HG02884 (cell line): ENCODE measurements at regions not wholly inside any gene's neighbourhood (a gene's known extent, or its start where the extent isn't known, plus 50 kb on each side); places are given as distances from the start of the nearest gene placed in this dataset.

Experiments
- ATAC-seq: cut with Tn5 transposase; IDR thresholded peaks from one replicate; pipeline ENCODE4 v1.9.1; 2021; ENCODE audit warnings: mild to moderate bottlenecking, moderate library complexity; ENCODE audit not compliant: unreplicated experiment

DNA sequence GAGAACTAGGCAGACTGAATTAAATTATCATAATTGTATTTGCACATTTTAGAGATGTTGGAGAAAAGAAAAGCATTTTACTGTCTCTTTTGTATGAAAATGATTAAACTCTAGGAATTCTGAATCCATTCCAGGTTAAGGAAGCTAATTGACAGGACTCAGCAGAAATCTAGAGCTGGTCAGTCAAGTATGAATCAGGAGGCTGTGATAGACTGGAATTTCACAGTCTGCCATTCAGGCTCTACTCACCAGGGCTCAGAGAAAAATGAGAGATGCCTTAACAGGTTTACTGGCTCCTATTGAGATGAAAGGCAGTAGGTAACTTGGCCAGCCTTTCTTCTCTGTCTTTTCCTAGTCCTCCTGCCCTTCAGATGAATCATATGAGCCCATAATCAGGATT, 693.9 kb upstream of the CHORDC1 start:
- no peak for ATAC-seq

- ATAC-seq, result no peak
These were observed 690.4 kb upstream of the CHORDC1 start for GRCh38 chr11:90913131-90913668.

DNA sequence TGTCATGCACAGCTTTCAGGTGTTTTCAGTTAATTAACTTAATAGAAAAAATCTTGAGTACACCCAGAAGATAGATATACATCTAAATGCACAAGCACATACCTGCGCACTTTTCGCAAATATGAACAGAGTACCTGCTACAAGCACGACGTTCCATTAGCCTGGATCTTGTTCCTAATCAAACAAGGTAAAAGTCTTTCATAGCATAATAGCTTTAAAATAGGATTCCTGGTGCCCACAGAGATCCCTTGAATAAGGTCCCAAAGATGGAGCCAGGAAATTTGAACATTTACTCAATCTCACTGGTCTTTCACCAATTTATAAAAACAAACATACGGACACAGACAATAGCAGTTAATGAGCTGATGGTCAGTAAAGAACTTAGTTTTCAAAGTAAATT, 689.8 kb upstream of the CHORDC1 start:
- ATAC-seq, result no peak

DNA sequence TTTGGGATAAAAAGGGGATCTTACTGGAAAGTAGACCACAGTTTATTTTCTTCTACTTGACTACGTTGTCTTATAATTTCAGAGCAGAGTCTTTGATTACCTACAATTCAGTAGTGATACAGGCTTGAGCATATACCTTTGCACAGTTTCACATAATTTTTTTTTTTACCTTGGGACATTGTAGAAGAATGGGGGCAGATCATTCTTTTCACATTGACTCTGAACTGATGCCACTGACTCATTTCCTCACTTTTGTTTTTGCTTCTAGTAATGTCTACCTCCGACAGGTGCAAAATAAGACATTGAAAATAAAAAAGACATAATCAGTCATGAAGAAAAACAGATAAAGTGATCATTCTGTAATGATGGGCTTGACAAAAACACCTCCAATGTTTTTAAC, 688.3 kb upstream of the CHORDC1 start:
- ATAC-seq, result no peak

DNA sequence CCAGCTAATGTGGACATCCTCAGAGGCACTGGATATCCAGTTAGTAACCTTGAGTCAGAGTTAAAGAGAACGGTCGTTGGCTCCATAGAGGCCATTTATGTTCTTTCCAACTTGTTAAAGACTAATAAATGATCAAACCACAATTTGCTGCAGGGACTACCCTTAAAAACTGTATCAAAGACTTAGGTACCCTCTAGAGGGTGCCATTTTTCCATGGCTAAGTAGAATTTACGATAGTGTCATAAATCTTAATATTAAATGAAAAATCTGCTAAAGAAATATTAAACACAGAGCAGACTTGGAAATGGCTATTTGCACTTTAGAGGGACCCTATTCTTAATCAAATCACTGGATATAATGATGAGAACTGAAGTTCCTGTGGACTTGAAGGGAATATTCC, 685.2 kb upstream of the CHORDC1 start:
- no peak for ATAC-seq

DNA sequence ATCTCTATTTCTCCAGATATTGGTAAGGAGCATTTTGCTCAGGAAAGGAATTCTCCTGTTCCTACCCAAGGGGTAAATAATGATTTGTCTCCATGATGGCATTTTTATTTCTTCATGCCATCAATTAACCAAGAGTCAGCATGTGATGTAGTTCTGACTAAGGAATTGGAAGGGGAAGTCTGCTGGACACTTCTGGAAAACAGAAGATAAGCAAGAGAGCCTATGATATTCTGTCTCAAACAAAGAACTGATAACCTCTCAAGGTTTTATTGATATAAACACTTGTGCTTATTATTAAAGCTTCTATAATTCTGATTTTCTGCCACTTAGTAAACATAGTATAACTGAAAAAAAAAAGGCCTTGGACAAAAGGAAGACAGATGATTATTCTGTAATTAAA, 673.0 kb upstream of the CHORDC1 start:
- no peak for ATAC-seq

DNA sequence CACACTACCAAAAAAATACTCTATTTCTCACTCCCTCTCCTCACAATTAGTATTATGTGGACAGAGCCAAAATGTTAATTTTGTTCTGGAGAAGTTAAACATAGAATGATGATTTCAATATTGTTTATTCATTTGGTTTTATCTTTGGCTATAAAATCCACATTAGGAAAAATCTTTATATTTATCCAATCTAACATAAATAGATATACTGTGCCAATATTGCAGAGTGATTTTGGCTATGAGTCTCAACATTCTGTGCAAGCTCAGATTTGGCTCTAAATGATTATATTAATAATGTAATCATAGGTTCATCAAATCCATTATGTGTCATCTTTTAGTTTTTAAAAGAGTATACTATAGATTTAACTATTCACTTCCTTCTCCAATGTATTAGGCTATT, 667.5 kb upstream of the CHORDC1 start:
- no peak for ATAC-seq

DNA sequence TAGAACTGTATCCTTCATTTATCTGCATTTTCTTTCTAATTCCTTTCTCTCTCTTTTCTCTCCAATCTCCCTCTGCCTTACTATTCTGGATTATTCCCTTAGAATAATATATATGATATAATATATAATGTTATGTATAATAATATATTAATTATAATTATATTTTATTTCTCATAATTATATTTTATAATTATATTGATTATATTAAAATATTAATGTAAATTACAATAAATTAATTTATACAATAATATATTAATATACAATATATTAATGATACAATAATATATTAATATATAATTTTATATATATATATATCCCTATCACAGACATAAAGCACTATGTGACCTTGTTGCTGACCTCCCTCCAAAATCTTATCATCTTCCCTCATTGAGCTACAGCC, 661.3 kb upstream of the CHORDC1 start:
- no peak for ATAC-seq

DNA sequence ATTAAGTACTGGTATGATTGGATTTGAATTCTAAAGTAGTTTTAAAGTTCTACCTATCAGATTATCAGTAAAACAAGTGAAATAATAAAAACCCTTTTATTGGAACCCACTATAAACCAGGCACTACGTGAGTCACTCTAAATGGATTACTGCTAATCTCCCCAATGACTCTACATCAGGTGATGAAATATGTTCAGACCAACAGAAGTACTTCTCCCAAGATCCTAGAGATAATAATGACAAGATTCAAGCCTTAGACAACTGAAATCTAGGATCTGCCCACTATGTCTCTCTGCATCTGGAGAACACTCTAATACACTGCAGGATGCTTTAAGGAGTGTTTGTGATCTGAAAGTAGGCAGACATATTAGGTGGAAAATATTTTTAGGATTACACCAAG, 652.1 kb upstream of the CHORDC1 start:
- ATAC-seq, result no peak

DNA sequence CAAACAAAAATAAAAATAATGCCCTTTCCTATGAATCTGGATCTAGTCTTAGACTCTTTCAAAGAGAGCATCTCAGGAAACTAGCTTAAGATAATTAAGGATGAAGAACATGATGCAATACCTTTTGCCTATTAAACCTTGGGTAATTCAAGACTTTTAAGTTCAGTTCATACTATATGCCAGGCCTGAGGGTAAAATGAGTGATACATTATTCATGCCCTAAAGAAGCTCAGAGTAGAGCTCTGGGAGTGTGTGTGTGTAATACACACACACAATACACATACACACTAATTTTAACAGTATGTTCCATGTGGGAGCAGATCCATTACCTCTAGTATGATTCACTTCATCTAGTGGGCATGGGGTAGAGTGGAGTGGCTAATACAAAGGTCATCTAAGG, 651.4 kb upstream of the CHORDC1 start:
- no peak for ATAC-seq

- no peak for ATAC-seq
These were observed 644.6 kb upstream of the CHORDC1 start for GRCh38 chr11:90867416-90867815.

DNA sequence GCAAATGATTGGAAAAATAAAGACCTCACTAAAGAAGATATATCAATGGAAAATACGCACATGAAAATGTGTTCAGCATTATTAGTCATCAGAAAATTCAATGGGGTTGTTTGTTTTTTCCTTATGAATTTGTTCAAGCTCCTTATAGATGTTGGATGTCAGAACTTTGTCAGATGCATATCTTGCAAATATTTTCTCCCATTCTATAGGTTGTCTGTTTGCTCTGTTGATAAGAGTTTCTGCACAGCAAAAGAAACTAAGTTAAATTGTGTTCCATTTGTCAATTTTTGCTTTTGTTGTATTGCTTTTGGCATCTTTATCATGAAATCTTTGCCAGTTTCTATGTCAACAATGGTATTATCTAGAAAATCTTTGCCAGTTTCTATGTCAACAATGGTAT, 633.9 kb upstream of the CHORDC1 start:
- ATAC-seq, result no peak

DNA sequence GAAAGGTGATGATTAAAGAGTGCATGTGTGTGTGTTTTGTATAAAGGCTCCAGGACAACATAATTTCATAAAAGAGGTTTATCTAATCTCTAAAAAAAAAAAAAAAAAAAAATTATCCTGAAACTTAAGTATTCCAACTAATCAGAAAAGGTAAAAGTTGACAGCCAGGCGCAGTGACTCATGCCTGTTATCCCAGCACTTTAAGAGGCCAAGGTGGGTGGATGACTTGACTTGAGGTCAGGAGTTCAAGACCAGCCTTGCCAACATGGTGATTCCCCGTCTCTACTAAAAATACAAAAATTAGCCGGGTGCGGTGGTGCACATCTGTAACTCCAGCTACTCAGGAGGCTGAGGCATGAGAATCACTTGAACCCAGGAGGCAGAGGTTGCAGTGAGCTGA, 632.7 kb upstream of the CHORDC1 start:
- no peak for ATAC-seq

GRCh38 chr11:90851196-90851595, 628.3 kb upstream of the CHORDC1 start:
- ATAC-seq, result no peak

DNA sequence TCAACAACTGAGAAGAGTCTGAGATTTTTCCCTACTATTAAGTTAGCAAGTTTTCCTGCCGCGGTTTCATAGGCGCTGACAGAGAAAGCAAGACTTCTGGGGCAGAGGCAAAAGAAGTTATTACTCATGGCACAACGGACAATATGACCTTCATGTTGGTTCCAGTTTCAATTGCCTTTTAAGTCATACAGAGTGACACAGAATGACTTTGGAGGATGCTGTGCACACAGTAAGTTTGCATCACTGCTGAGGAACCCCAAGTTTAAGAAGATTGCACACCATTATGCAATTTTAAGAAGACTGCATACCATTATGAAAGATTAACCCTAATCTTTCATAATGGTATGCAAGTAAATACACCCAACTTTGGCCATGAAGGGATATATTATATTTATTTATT, 626.5 kb upstream of the CHORDC1 start:
- no peak for ATAC-seq

- ATAC-seq, result no peak
These were observed 624.5 kb upstream of the CHORDC1 start for GRCh38 chr11:90847268-90847886.

DNA sequence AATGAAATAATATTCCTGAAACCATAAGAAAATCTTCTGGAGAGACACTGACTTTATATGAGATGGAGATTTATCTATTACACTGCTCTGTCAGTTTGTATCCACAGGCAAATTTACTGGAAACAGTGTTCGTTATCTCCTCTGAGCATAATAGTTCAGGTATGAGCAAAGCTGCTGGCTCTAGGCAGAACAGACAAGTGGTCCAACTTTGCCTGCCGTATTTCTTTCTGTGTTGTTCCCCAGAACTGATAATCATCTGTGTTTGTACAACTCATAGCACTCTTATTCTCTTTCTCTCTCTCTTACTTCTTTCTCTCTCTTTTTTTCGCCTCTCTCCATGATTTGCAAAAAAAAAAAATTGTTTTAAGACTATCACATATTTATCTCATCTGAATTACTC, 623.8 kb upstream of the CHORDC1 start:
- no peak for ATAC-seq

DNA sequence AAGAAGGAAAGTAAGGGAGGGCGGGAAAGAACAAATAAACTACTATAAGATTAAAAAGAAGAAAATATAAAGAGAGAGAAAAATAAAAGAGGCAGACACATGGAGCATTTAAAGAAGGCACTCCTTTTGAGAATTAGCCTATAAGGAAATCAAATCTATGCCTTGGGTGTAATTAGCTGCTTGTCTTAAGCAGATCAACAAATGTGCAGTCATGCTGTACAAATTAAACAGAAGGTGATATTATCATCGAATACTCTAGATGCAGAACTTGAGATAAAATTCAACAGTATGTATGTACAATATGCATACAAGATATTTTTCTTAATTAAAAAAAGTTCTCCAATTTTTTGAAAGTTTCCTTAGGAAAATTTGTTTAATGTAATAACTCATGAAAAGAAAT, 623.0 kb upstream of the CHORDC1 start:
- ATAC-seq, result no peak

- ATAC-seq, result no peak
These were observed 622.3 kb upstream of the CHORDC1 start for GRCh38 chr11:90845126-90845525.

DNA sequence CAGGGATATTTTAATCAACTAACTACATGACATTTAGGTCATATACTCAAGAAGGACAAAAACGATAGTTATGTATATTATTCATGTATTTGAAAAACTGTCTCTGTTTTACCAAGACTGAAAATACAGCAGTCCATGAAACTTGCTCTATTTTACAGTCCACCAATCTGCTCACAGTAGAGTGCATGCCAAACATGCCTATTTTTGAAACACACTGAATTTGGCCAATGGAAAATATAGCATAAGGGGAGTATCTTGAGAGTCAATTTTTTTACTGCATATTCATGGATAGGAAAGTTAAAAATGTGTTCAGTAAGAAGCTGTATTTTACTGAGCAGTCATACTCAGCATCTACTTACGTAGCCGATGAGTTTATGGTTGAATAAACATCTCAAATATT, 621.2 kb upstream of the CHORDC1 start:
- ATAC-seq, result no peak

- no peak for ATAC-seq
These were observed 619.8 kb upstream of the CHORDC1 start for GRCh38 chr11:90842681-90843080.

DNA sequence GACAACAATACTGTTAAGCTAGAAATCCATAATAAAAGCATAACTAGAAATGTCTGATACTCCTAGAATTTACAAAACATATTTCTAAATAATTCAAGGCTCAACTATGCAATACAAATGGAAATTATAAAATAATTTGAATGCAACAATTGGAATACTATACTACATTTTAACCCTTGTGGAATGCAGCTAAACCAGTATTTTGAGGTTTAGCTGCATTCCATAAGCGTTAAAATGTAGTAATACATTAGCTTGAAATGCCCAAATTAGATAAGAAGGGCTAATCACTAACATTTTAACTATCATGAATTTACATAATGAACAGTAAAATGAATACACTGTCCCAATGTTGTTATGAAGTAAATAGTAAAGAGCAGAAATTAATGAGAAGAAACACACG, 617.2 kb upstream of the CHORDC1 start:
- ATAC-seq, result no peak

DNA sequence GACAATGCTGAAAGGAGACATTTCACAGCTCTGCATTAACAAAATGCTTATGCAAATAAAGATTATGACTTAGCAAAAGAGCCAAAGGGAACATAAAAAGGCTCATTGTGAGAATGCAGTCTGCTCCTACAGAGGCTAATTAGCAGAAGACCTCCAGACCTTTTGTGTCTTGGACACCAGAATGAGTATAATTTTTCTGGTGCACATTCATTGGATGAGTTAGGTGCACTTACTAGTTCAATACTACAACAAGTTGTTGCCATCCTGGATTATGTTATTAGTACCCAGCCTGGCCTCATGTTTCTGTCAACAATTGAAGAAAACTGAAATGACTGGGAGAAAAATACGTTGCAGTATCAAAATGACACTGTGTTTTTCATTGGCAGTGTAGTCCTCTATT, 613.2 kb upstream of the CHORDC1 start:
- ATAC-seq, result no peak
